Peyer's patch (tissue), 4 donors: ENCODE measurements at regions not wholly inside any gene's neighbourhood (a gene's known extent, or its start where the extent isn't known, plus 50 kb on each side); places are given as distances from the start of the nearest gene placed in this dataset.

ENCODE experiments used
- DNase-seq, 3 donors: peaks; one replicate each; pipeline ENCODE4 v3.0.0-alpha.2; 2017 to 2019
- H3K27ac ChIP-seq, 4 donors: fragments of 200-600 bp; sonication (generic); one replicate each; pipeline ENCODE4 v1.5.1; 2016 to 2019
- H3K27me3 ChIP-seq, 2 donors: fragments of 200-600 bp; sonication (generic); one replicate each; pipeline ENCODE4 v1.5.1; 2019
- H3K36me3 ChIP-seq, 3 donors: fragments of 200-600 bp; sonication (generic); one replicate each; pipeline ENCODE4 v1.5.1; 2016 to 2019
- H3K4me1 ChIP-seq, 4 donors: fragments of 200-600 bp; sonication (generic); one replicate each; pipeline ENCODE4 v1.5.1; 2016 to 2019
- H3K4me3 ChIP-seq, 4 donors: fragments of 200-600 bp; sonication (generic); 1 replicate in 3 of 4; 2 replicates in 1 of 4; pipeline ENCODE4 v1.5.1; 2016 to 2019; ENCODE audit warnings: mild to moderate bottlenecking in 1 of 4
- H3K9me3 ChIP-seq, 4 donors: fragments of 200-600 bp; sonication (generic); one replicate each; pipeline ENCODE4 v1.5.1; 2016 to 2019; ENCODE audit warnings: mild to moderate bottlenecking in 1 of 4
- POLR2A ChIP-seq, 2 donors: fragments of 450-650 bp; IDR thresholded peaks; one replicate each; pipeline ENCODE4 v1.5.1; 2017; ENCODE audit warnings: antibody characterized with exemption in 2 of 2, mild to moderate bottlenecking in 2 of 2, moderate library complexity in 2 of 2
- TF ChIP-seq, protein P1 (sequence below), 6 experiments: fragments of 450-650 bp in 4 of 6; fragments of 200-600 bp in 2 of 6; sonication (generic) in 1 of 6; IDR thresholded peaks; one replicate each; pipeline ENCODE4 v1.5.1; 2017 to 2019; ENCODE audit warnings: antibody characterized with exemption in 6 of 6, mild to moderate bottlenecking in 3 of 6, moderate library complexity in 1 of 6

DNA sequence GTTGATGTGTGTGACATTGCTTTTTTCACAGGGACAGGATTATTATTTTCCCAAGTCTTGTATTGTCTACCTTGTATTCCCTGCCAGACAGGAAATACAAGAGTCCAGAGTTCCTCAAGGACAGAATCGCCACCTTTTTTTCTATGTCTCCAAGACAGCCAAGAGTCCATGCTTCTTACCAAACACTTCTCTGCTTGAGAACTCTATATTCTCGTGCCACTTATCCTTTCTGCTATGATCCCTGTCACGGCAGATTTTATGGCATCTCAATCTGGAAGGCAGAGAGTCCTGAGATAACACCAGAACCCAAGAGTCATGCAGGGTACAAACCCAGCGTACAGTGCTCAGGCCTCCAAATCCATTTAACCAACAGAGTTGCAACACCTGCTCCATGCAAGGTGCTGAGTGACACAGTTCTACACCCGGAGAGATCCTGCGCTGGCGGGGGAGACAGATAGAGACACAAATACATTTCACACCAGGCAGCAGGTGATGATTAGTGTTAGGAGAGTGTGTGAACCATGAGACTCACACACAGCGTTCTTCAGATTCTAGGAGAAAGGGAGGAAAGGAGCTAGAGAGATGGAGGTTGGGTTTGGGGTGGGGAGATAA lies 107.6 kb downstream of the NAV1 start:
- Histone ChIP-seq H3K36me3 (no peaks in the 10 kb centered on the region), H3K27ac (no peak overlapping the region), H3K27me3 (no peaks in the 10 kb centered on the region), H3K9me3 (no peaks in the 10 kb centered on the region), H3K4me1 (peaks cover 0 to 23% (median 0%) of the 10 kb centered on the region in 4 donors), H3K4me3 (no peak overlapping the region)
- TF ChIP-seq, protein P1, sequence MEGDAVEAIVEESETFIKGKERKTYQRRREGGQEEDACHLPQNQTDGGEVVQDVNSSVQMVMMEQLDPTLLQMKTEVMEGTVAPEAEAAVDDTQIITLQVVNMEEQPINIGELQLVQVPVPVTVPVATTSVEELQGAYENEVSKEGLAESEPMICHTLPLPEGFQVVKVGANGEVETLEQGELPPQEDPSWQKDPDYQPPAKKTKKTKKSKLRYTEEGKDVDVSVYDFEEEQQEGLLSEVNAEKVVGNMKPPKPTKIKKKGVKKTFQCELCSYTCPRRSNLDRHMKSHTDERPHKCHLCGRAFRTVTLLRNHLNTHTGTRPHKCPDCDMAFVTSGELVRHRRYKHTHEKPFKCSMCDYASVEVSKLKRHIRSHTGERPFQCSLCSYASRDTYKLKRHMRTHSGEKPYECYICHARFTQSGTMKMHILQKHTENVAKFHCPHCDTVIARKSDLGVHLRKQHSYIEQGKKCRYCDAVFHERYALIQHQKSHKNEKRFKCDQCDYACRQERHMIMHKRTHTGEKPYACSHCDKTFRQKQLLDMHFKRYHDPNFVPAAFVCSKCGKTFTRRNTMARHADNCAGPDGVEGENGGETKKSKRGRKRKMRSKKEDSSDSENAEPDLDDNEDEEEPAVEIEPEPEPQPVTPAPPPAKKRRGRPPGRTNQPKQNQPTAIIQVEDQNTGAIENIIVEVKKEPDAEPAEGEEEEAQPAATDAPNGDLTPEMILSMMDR (IDR thresholded peaks at IDR 0.05) = no peak
- TF ChIP-seq POLR2A (IDR thresholded peaks at IDR 0.05) = no peak
- DNase-seq = no peak

DNA sequence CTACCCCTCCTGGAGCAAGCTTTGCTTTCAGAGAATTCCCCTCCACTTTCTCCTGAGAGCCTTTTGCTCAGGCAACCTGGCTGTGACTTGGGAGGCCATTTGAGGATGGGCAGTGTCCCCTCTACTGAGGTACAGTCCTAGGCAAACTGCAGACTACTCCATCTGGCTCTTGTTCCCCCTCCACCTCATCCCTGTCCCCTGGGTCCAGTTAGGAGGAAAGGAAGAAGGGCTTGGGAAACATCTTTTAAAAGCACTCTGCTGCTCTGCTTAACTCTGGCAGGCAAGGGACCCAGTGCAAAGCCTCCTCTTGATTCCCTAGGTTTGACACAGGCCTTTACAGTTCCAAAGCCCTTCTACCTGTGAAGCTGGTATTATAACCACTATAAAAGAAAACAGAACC lies 108.2 kb downstream of the NAV1 start:
- no peaks in the 10 kb centered on the region for H3K36me3 ChIP-seq
- H3K27ac ChIP-seq = no peak overlapping the region
- peaks cover 0 to 23% (median 0%) of the 10 kb centered on the region in 4 donors for H3K4me1 ChIP-seq
- DNase-seq = no peak
- H3K9me3 ChIP-seq = no peaks in the 10 kb centered on the region
- no peaks in the 10 kb centered on the region for H3K27me3 ChIP-seq
- H3K4me3 ChIP-seq = no peak overlapping the region
- no peak for TF ChIP-seq POLR2A (IDR thresholded peaks at IDR 0.05)
- TF ChIP-seq, protein P1 (IDR thresholded peaks at IDR 0.05) = no peak

DNA sequence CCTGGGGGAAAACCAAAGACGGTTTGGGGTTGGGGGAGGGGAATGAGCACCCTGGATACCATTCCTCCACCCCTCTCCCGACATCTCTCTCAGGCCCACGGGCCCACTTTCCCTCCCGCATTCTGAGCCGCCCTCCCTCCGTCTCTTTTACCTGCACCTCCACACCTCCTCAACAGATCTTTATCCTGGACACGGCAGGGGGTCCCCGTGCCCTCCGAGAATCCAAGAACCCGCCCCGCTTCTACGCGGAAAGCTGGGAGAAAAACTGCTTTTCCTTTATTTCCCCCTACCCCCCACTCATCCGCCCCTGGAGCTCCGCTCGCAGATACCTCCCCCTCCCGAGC lies 108.8 kb downstream of the NAV1 start:
- H3K4me3 ChIP-seq = peak overlapping the region in 2 of 4 donors; percentile 58 to 74
- no peaks in the 10 kb centered on the region for H3K9me3 ChIP-seq
- TF ChIP-seq, protein P1 (IDR thresholded peaks at IDR 0.05) = no peak
- no peak for TF ChIP-seq POLR2A (IDR thresholded peaks at IDR 0.05)
- peaks cover 0 to 23% (median 0%) of the 10 kb centered on the region in 4 donors for H3K4me1 ChIP-seq
- peak overlapping the region in 2 of 4 donors; percentile 76 to 88 for H3K27ac ChIP-seq
- DNase-seq = no peak
- H3K27me3 ChIP-seq = no peaks in the 10 kb centered on the region
- H3K36me3 ChIP-seq = no peaks in the 10 kb centered on the region

DNA sequence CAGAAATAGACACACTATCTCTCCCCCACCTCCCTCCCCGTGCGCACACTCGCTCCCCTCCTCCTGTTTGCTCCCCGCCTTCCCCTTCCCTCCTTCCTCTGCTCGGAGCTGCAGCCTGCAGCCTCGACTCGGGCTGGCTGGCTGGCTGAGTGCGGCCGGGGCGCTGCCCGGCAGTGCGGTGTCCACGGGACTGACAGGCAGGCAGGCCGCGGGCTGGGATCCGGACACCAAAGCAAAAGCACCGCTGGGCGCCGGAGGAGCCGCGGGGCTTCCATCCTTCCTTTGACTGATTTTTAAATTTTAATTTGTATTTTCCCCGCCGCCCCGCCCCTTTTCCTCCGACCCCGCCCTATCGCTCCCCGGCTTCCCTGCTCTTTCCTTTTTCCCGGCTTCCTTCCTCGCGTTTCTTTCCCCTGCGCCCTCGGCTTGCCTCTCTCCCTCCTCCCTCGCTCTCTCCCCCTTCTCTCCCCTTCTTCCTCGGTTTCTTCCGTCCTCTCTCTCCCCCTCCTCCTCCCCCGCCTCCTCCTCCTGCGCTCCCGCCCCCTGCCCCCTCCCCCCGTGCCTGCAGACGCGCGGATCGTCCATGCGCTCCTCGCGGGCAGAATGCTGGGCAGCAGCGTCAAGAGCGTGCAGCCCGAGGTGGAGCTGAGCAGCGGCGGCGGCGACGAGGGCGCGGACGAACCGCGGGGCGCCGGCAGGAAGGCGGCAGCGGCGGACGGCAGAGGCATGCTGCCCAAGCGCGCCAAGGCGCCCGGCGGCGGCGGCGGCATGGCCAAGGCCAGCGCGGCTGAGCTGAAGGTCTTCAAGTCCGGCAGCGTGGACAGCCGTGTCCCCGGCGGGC lies 109.4 kb downstream of the NAV1 start:
- no peak for TF ChIP-seq POLR2A (IDR thresholded peaks at IDR 0.05)
- TF ChIP-seq, protein P1 (IDR thresholded peaks at IDR 0.05) = no peak
- Histone ChIP-seq H3K4me1 (peaks cover 0 to 24% (median 0%) of the 10 kb centered on the region in 4 donors), H3K36me3 (no peaks in the 10 kb centered on the region), H3K27me3 (no peaks in the 10 kb centered on the region), H3K9me3 (no peaks in the 10 kb centered on the region), H3K27ac (peak overlapping the region in 3 of 4 donors; percentile 68 to 88 (median 76)), H3K4me3 (peak overlapping the region; percentile 33 to 74 (median 48))
- DNase-seq = peak in 1 of 3 donors; percentile 66

DNA sequence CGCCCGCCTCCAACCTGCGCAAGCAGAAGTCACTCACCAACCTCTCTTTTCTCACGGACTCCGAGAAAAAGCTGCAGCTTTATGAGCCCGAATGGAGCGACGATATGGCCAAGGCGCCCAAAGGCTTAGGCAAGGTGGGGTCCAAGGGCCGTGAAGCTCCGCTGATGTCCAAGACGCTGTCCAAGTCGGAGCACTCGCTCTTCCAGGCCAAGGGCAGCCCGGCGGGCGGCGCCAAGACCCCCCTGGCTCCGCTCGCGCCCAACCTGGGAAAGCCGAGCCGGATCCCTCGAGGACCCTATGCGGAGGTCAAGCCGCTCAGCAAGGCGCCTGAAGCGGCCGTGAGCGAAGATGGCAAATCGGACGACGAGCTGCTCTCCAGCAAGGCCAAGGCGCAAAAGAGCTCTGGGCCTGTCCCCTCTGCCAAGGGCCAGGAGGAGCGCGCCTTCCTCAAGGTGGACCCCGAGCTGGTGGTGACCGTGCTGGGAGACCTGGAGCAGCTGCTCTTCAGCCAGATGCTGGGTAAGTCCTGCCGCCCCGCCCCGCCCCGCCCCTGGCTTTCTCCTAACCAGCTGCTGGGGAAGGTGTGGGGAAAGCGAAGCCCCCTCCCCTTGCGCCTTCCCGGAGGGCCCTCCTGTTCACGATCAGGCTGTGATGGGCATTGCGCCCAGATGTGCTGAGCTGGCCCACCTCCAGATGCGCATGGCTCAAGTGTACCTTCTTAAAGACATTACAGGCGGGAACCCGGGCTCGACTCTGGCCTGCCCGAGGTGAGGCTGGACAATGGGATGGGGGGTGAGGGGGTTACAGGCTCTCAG lies 110.2 kb downstream of the NAV1 start:
- H3K27ac ChIP-seq = peak overlapping the region; percentile 68 to 88 (median 76)
- peak in 1 of 3 donors; percentile 56 for DNase-seq
- H3K4me1 ChIP-seq = peaks cover 0 to 32% (median 0%) of the 10 kb centered on the region in 4 donors
- peak overlapping the region; percentile 33 to 74 (median 48) for H3K4me3 ChIP-seq
- no peaks in the 10 kb centered on the region for H3K27me3 ChIP-seq
- no peaks in the 10 kb centered on the region for H3K9me3 ChIP-seq
- no peak for TF ChIP-seq POLR2A (IDR thresholded peaks at IDR 0.05)
- TF ChIP-seq, protein P1 (IDR thresholded peaks at IDR 0.05) = no peak
- H3K36me3 ChIP-seq = no peaks in the 10 kb centered on the region
